ENCODE measurements at regions not wholly inside any gene's neighbourhood (a gene's known extent, or its start where the extent isn't known, plus 50 kb on each side); places are given as distances from the start of the nearest gene placed in this dataset.

DNA sequence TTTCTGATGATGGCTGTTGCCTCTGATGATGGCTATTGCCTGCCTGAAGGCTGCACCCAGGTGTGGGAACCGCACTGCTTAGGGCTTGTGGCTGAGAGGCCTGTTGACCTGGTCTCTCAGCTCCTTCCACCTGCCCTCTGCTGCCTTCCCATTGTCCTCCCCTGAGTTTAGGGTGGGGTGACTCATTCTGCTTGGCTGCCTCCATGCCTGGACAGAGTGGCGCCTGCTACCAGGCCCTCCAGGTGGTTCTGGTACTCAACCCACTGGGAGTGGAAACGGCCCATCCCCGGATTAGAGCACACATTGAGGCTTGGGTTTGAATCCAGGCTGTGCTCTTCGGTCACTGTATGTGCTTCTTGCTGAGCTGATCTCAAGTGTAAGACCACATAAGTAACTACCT, 120.6 kb downstream of the SEM1 start:
- TF ChIP-seq, protein P1, sequence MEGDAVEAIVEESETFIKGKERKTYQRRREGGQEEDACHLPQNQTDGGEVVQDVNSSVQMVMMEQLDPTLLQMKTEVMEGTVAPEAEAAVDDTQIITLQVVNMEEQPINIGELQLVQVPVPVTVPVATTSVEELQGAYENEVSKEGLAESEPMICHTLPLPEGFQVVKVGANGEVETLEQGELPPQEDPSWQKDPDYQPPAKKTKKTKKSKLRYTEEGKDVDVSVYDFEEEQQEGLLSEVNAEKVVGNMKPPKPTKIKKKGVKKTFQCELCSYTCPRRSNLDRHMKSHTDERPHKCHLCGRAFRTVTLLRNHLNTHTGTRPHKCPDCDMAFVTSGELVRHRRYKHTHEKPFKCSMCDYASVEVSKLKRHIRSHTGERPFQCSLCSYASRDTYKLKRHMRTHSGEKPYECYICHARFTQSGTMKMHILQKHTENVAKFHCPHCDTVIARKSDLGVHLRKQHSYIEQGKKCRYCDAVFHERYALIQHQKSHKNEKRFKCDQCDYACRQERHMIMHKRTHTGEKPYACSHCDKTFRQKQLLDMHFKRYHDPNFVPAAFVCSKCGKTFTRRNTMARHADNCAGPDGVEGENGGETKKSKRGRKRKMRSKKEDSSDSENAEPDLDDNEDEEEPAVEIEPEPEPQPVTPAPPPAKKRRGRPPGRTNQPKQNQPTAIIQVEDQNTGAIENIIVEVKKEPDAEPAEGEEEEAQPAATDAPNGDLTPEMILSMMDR (IDR thresholded peaks at IDR 0.05): no peak
- no peak for TF ChIP-seq POLR2A (IDR thresholded peaks at IDR 0.05)
- no peak for TF ChIP-seq POLR2AphosphoS5 (IDR thresholded peaks at IDR 0.05)

Data from stomach (tissue), 4 donors.